ENCODE measurements at regions not wholly inside any gene's neighbourhood (a gene's known extent, or its start where the extent isn't known, plus 50 kb on each side); places are given as distances from the start of the nearest gene placed in this dataset.
A peak's percentile ranks its signal among the peaks of the same experiment; 100 is the strongest.
"Not testable (repeated sequence)": the region's sequence is repeated elsewhere in the genome, so short reads cannot be mapped to it uniquely, and the experiment has no call there.

GRCh38 chr1:244288663-244289062 is 163.0 kb downstream of the ADSS2 start:
- Histone ChIP-seq H3K9me3 (replicated peaks; ENCODE audit: control insufficient read depth, low read depth, low read length) (peaks cover 3% of the 10 kb centered on the region), H3K27me3 (ENCODE audit: control insufficient read depth, insufficient read depth, low read length) (no peaks in the 10 kb centered on the region), H3K4me3 (ENCODE audit: low read length) (no peak overlapping the region), H3K4me1 (ENCODE audit: control insufficient read depth, insufficient read depth, low read length) (no peaks in the 10 kb centered on the region), H3K27ac (ENCODE audit: low read length) (no peak overlapping the region), H3K36me3 (ENCODE audit: control insufficient read depth, insufficient read depth, low read length) (no peaks in the 10 kb centered on the region)
- no peak for DNase-seq
- no CpG with 5 or more reads among the region's 1 CpG for WGBS (ENCODE audit: insufficient coverage)

GRCh38 chr1:244289991-244290785 is 161.5 kb downstream of the ADSS2 start:
- 79% methylated on average over 6 of the region's 11 CpGs for WGBS (ENCODE audit: insufficient coverage)

GRCh38 chr1:244291236-244292201 is 160.2 kb downstream of the ADSS2 start:
- DNase-seq = no peak
- Histone ChIP-seq H3K27me3 (ENCODE audit: control insufficient read depth, insufficient read depth, low read length) (no peaks in the 10 kb centered on the region), H3K4me1 (ENCODE audit: control insufficient read depth, insufficient read depth, low read length) (no peaks in the 10 kb centered on the region), H3K27ac (ENCODE audit: low read length) (no peak overlapping the region), H3K36me3 (ENCODE audit: control insufficient read depth, insufficient read depth, low read length) (no peaks in the 10 kb centered on the region), H3K9me3 (replicated peaks; ENCODE audit: control insufficient read depth, low read depth, low read length) (peaks cover 3% of the 10 kb centered on the region), H3K4me3 (ENCODE audit: low read length) (no peak overlapping the region)
- WGBS (ENCODE audit: insufficient coverage) = 93% methylated on average over 12 of the region's 16 CpGs

More at GRCh38 chr1:244289991-244290785, 161.5 kb downstream of the ADSS2 start:
- Histone ChIP-seq H3K27ac (ENCODE audit: low read length) (no peak overlapping the region), H3K4me1 (ENCODE audit: control insufficient read depth, insufficient read depth, low read length) (no peaks in the 10 kb centered on the region), H3K9me3 (replicated peaks; ENCODE audit: control insufficient read depth, low read depth, low read length) (peaks cover 3% of the 10 kb centered on the region), H3K36me3 (ENCODE audit: control insufficient read depth, insufficient read depth, low read length) (no peaks in the 10 kb centered on the region), H3K27me3 (ENCODE audit: control insufficient read depth, insufficient read depth, low read length) (no peaks in the 10 kb centered on the region), H3K4me3 (ENCODE audit: low read length) (no peak overlapping the region)
- no peak for DNase-seq

GRCh38 chr1:244294599-244295224 is 157.0 kb downstream of the ADSS2 start:
- Histone ChIP-seq H3K27ac (ENCODE audit: low read length) (no peak overlapping the region), H3K9me3 (replicated peaks; ENCODE audit: control insufficient read depth, low read depth, low read length) (no peaks in the 10 kb centered on the region), H3K36me3 (ENCODE audit: control insufficient read depth, insufficient read depth, low read length) (no peaks in the 10 kb centered on the region), H3K4me1 (ENCODE audit: control insufficient read depth, insufficient read depth, low read length) (peaks cover 3% of the 10 kb centered on the region), H3K4me3 (ENCODE audit: low read length) (no peak overlapping the region), H3K27me3 (ENCODE audit: control insufficient read depth, insufficient read depth, low read length) (no peaks in the 10 kb centered on the region)
- DNase-seq = no peak
- 72% methylated on average over 3 of the region's 7 CpGs for WGBS (ENCODE audit: insufficient coverage)

GRCh38 chr1:244296003-244296402 is 155.7 kb downstream of the ADSS2 start:
- no peaks in the 10 kb centered on the region for H3K36me3 ChIP-seq (ENCODE audit: control insufficient read depth, insufficient read depth, low read length)
- WGBS (ENCODE audit: insufficient coverage) = no CpG with 5 or more reads among the region's 8 CpGs
- H3K27me3 ChIP-seq (ENCODE audit: control insufficient read depth, insufficient read depth, low read length) = no peaks in the 10 kb centered on the region
- no peak for DNase-seq
- peaks cover 3% of the 10 kb centered on the region for H3K4me1 ChIP-seq (ENCODE audit: control insufficient read depth, insufficient read depth, low read length)
- H3K4me3 ChIP-seq (ENCODE audit: low read length) = no peak overlapping the region
- no peaks in the 10 kb centered on the region for H3K9me3 ChIP-seq (replicated peaks; ENCODE audit: control insufficient read depth, low read depth, low read length)
- no peak overlapping the region for H3K27ac ChIP-seq (ENCODE audit: low read length)

- Histone ChIP-seq H3K9me3 (replicated peaks; ENCODE audit: control insufficient read depth, low read depth, low read length) (no peaks in the 10 kb centered on the region), H3K36me3 (ENCODE audit: control insufficient read depth, insufficient read depth, low read length) (no peaks in the 10 kb centered on the region), H3K27ac (ENCODE audit: low read length) (no peak overlapping the region), H3K4me3 (ENCODE audit: low read length) (no peak overlapping the region), H3K27me3 (ENCODE audit: control insufficient read depth, insufficient read depth, low read length) (no peaks in the 10 kb centered on the region), H3K4me1 (ENCODE audit: control insufficient read depth, insufficient read depth, low read length) (peaks cover 3% of the 10 kb centered on the region)
- WGBS (ENCODE audit: insufficient coverage) = 39% methylated on average over 2 of the region's 6 CpGs
- peak; percentile 45 for DNase-seq
Measured at GRCh38 chr1:244296447-244296846, 155.3 kb downstream of the ADSS2 start.

- H3K27ac ChIP-seq (ENCODE audit: low read length) = no peak overlapping the region
- H3K4me3 ChIP-seq (ENCODE audit: low read length) = no peak overlapping the region
- no peaks in the 10 kb centered on the region for H3K9me3 ChIP-seq (replicated peaks; ENCODE audit: control insufficient read depth, low read depth, low read length)
- WGBS (ENCODE audit: insufficient coverage) = 86% methylated on average over 3 of the region's 3 CpGs
- H3K4me1 ChIP-seq (ENCODE audit: control insufficient read depth, insufficient read depth, low read length) = peaks cover 3% of the 10 kb centered on the region
- DNase-seq = no peak
- H3K36me3 ChIP-seq (ENCODE audit: control insufficient read depth, insufficient read depth, low read length) = no peaks in the 10 kb centered on the region
- no peaks in the 10 kb centered on the region for H3K27me3 ChIP-seq (ENCODE audit: control insufficient read depth, insufficient read depth, low read length)
Measured at GRCh38 chr1:244297087-244297486, 154.6 kb downstream of the ADSS2 start.

- Histone ChIP-seq H3K36me3 (ENCODE audit: control insufficient read depth, insufficient read depth, low read length) (no peaks in the 10 kb centered on the region), H3K9me3 (replicated peaks; ENCODE audit: control insufficient read depth, low read depth, low read length) (no peaks in the 10 kb centered on the region), H3K27me3 (ENCODE audit: control insufficient read depth, insufficient read depth, low read length) (no peaks in the 10 kb centered on the region), H3K4me3 (ENCODE audit: low read length) (no peak overlapping the region), H3K27ac (ENCODE audit: low read length) (no peak overlapping the region), H3K4me1 (ENCODE audit: control insufficient read depth, insufficient read depth, low read length) (peaks cover 3% of the 10 kb centered on the region)
- 69% methylated on average over 4 of the region's 7 CpGs for WGBS (ENCODE audit: insufficient coverage)
- no peak for DNase-seq
Measured at GRCh38 chr1:244297616-244298015, 154.1 kb downstream of the ADSS2 start.

- WGBS (ENCODE audit: insufficient coverage) = 100% methylated on average over 5 of the region's 12 CpGs
Measured at GRCh38 chr1:244300029-244300375, 151.7 kb downstream of the ADSS2 start.

GRCh38 chr1:244301595-244302130 is 150.0 kb downstream of the ADSS2 start:
- DNase-seq = no peak
- Histone ChIP-seq H3K27ac (ENCODE audit: low read length) (no peak overlapping the region), H3K4me3 (ENCODE audit: low read length) (no peak overlapping the region), H3K4me1 (ENCODE audit: control insufficient read depth, insufficient read depth, low read length) (peaks cover 11% of the 10 kb centered on the region), H3K9me3 (replicated peaks; ENCODE audit: control insufficient read depth, low read depth, low read length) (peaks cover 4% of the 10 kb centered on the region), H3K36me3 (ENCODE audit: control insufficient read depth, insufficient read depth, low read length) (no peaks in the 10 kb centered on the region), H3K27me3 (ENCODE audit: control insufficient read depth, insufficient read depth, low read length) (no peaks in the 10 kb centered on the region)
- whole genome bisulfite sequencing (ENCODE audit: insufficient coverage) = 71% methylated on average over 1 of the region's 5 CpGs

More at GRCh38 chr1:244300029-244300375, 151.7 kb downstream of the ADSS2 start:
- H3K4me1 ChIP-seq (ENCODE audit: control insufficient read depth, insufficient read depth, low read length) = peaks cover 11% of the 10 kb centered on the region
- not testable (repeated sequence) for H3K27me3 ChIP-seq (ENCODE audit: control insufficient read depth, insufficient read depth, low read length); H3K9me3 ChIP-seq (replicated peaks; ENCODE audit: control insufficient read depth, low read depth, low read length); H3K36me3 ChIP-seq (ENCODE audit: control insufficient read depth, insufficient read depth, low read length); H3K4me3 ChIP-seq (ENCODE audit: low read length); H3K27ac ChIP-seq (ENCODE audit: low read length); DNase-seq
